Activated CD4-positive, CD25-positive, alpha-beta regulatory T cell (primary cell): ENCODE measurements at regions not wholly inside any gene's neighbourhood (a gene's known extent, or its start where the extent isn't known, plus 50 kb on each side); places are given as distances from the start of the nearest gene placed in this dataset.

Experiments used
- DNase-seq, 4 experiments: peaks; one replicate each; lab custom pipeline; 2025; lab: John Stamatoyannopoulos, UW

DNA sequence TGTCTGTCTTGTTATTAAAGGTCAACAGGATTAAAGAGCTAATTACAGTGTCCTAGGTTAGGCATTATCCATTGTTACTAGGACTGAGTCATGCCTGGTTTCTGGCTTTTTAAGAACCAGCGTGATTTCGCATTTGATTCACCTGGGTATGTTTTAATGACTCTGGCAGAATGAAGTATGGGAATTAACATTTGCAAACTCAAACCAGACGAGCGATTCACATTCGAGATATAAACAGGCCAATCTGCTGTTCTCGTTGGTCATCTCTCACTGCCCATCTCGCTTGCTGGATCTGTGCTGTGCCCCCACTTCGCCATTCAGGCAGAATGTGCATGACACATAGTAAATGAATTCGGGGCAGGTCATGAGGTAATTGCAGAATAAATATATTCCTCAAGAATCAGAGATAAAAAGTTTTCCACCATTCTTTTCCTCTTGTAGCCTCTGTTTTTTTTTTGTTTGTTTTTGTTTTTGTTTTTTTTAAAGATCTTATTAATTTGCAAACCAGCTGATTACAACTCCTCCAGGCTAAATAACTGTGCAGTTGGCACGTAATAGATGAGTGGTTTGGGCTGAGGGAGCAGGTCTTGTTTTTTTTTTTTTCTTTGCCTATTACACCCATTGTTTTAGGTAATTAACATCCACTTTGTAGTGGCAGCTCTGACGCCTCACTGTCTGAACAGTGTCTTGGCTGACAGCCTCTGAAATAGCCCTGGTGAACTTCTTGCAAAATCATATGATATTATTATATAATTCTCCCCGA, 313.5 kb upstream of the MSX2 start:
- no peak for DNase-seq

GRCh38 chr5:174411479-174411819, 312.9 kb upstream of the MSX2 start:
- DNase-seq, result no peak

- no peak for DNase-seq
Observed at GRCh38 chr5:174412374-174412773, 312.0 kb upstream of the MSX2 start.

- no peak for DNase-seq
Observed at GRCh38 chr5:174412941-174413340, 311.4 kb upstream of the MSX2 start.

- DNase-seq, result no peak
Observed at GRCh38 chr5:174413567-174414314, 310.6 kb upstream of the MSX2 start.

- no peak for DNase-seq
Observed at GRCh38 chr5:174414315-174414710, 310.1 kb upstream of the MSX2 start.

DNA sequence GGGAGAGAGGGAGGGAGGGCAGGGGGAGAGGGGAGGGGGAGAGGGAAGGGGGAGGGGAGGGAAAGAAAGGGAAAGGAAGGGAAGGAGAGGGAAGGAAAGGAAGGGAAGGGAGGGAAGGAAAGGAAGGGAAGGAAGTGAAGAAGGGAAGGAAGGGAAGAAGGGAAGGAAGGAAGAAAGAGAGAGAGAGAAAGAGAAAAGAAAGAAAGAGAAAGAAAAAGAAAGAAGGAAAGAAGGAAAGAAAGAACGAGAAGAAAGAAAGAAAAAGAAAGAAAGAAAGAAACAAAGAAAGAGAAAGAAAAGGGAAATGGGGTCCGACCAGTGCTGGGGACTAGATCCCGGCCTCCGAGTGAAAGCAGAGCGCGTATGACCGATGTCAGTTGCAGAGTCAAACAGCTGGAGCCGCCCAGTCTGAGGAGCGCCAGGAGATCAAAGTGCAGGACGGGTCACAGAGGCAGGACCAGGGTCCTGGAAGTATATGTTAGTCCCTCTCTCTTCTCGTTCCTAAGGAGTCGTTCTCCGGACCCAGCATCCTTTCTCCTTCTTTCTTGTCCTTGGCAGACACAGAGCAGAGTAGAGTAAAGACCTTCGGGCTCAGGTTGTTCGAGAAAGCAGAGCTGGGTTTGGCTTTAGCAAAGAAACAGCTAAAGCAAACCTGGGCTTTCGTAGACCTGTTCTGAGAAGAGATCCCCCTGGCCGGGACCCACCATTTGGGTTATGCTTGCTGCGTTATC, 305.4 kb upstream of the MSX2 start:
- no peak for DNase-seq

- peak; percentile 3 to 43 (median 16) for DNase-seq
Observed at GRCh38 chr5:174419540-174420132, 304.7 kb upstream of the MSX2 start.

GRCh38 chr5:174420651-174421407, 303.6 kb upstream of the MSX2 start:
- no peak for DNase-seq

DNA sequence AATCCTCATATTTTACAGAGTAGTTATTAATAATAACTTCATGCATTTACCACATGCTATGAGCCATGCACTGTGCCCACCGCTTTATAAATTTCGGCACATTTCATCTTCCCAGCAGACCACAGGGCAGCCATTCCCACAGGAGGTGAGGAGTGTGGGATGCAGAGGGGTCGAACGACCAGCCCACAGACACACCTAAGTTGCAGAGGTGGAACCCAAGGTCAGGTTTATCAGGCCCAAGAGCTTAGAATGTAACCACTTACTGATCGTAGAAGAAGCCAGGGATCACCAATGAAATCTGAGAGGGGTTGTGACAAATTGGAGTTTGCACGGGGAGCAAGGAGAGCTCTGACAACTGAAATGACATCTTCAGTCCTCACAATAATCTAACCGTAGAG, 303.0 kb upstream of the MSX2 start:
- DNase-seq, result no peak

- DNase-seq, result no peak
Observed at GRCh38 chr5:174423558-174423957, 300.8 kb upstream of the MSX2 start.

DNA sequence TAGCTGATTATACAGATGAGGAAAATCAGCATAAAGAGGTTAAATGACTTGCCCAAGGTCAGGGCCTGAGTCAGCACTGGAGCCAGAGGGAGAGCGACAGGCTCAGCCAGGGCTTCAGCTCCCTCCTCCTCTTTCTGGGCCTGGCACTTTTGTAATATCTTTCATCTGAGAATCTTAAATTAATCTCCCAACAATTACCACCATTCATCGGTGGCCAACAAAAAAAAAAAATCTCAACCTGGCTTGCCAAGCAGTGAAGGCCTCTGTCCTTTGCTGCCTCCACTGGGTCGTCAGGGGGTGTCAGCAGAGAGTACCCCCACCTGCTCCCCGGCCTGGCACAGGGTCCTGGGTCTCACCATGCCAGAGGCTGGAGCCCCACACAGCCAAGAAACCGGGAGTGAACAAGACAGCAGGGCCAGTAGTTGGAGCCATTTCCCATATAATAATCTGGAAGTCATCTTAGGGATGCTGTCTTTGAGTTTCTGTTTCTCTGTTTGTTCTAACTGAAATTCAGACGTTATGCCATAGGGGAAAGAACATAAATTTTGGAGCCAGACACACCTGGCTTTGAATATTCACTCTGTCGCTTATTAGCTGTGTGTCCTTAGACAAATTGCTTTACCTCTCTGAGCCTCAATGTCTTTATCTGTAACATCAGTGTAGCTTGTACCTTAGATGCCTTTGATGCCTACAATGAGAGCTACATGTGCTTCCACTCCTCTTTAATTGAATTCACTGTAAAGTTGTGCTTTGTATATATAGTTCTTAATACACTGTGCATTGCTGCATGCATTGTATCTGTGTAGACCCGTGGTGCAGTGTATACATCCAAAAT, 299.9 kb upstream of the MSX2 start:
- no peak for DNase-seq

- DNase-seq, result no peak
Observed at GRCh38 chr5:174425271-174425963, 299.0 kb upstream of the MSX2 start.

GRCh38 chr5:174425964-174426290, 298.5 kb upstream of the MSX2 start:
- DNase-seq, result no peak

GRCh38 chr5:174426388-174426787, 298.0 kb upstream of the MSX2 start:
- DNase-seq, result no peak

GRCh38 chr5:174426851-174427250, 297.5 kb upstream of the MSX2 start:
- DNase-seq, result no peak

DNA sequence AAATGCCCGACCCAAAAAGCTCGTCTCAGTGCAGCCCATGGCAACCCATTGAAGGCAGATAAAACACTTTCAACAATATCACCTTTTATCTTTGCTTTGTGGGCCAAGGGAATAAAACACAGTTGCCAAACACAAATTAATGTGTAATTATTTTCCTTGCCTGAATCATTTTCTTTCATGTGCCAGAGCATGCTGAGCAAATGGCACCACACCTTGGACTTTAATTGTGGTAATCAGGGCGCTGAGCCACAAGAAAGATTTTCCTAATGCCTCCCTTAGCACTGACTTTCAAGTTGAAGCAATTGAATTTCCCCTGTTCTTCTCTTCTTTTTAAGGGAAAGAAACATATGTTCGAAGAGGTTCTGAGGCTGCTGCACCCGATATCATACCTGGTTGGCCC, 297.1 kb upstream of the MSX2 start:
- DNase-seq, result no peak

DNA sequence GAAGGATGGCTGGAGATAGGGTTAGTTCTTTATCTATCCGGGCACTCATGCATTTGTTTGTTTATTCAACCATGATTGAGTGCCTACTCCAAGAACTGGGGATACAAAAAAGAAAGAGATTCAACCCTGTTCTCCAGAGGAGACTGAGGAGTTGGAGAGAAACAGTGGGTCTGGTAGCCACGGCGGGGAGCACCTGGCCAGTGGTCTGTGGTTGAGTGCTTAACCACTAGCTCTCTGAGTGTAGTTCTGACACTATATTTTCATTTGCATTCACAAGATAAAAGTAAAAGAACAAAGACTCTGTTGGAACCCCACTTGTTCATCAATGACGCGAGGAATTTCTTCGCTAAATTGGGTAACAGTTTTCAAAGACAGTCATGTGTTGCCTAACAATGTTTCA, 295.5 kb upstream of the MSX2 start:
- DNase-seq, result no peak

DNA sequence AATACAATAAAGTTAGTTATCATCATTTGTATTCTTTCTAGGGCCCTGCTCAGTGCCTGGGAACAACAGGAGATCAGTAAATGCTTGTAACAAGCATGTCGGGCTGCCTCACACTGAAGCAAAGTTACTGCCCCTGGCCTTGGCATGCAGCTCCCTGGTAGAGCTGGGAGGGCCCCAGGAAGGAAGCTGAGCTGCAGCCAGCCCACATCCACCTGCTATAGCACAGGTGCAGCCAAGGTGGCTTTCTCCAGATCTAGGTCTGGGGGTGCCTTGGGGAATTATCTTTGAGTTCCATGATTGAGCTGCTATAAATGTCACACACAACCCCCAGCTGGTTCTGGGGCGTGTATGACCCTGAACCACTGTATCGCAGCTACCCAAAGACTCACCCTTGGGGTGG, 293.4 kb upstream of the MSX2 start:
- DNase-seq, result no peak

DNA sequence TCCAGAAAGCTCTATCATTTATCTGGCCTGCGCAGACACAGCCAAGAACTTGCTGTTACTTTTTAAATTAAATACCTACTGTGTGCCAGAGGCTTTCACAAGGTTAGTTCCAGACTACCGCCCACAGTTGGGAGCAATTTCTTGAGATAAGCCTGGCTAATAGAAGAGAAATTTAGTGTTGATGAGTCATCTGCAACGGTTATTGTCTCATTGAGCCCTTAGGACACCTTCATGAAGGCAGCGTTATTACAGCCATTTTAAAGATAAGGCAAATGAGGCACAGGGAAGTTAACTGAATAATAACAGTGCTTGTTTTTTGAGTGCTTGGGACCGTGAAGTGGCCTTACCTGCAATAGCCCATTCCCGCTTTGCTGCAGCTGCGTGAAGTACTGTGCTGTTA, 292.9 kb upstream of the MSX2 start:
- DNase-seq, result no peak

- DNase-seq, result no peak
Observed at GRCh38 chr5:174433098-174433497, 291.3 kb upstream of the MSX2 start.
